ENCODE measurements at regions not wholly inside any gene's neighbourhood (a gene's known extent, or its start where the extent isn't known, plus 50 kb on each side); places are given as distances from the start of the nearest gene placed in this dataset.

GRCh38 chr9:119483153-119483552 lies 113.9 kb upstream of the BRINP1 start:
- TF ChIP-seq POLR2AphosphoS5 (IDR thresholded peaks at IDR 0.05): no peak
- in situ Hi-C loops (cut with MboI; ENCODE audit: low pct_ligation_motif_present in 1 of 4, low pct_unique_long_range_greater_than_20kb in 1 of 4, low sequenced_read_pairs in 3 of 4) (no loop called here), intact Hi-C loops (cut with DNase I; ENCODE audit: low total_unique reads) (no loop called here)
- Histone ChIP-seq H3K4me1 (no peaks in the 10 kb centered on the region), H3K9me3 (no peaks in the 10 kb centered on the region), H3K4me3 (no peak overlapping the region), H3K27me3 (no peaks in the 10 kb centered on the region), H3K36me3 (no peaks in the 10 kb centered on the region), H3K27ac (no peak overlapping the region)
- DNase-seq: no peak

DNA sequence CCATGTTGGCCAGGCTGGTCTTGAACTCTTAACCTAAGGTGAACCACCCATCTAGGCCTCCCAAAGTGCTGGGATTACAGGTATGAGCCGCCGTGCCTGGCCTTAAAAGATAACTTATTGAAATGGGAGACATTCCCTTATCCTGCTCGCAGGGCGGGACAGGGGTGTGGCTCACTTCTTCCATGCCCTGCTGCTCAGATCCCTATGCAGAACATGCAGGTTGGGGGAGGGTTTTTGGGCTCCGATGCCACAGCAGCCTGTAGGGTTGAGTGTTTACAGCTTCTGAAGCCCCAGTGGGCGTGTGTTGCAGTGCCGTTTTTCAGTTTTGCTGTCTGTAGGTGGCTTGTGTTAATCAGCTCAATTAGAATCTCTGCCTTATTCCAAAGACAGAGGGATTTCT lies 108.0 kb upstream of the BRINP1 start:
- Histone ChIP-seq H3K27ac (no peak overlapping the region), H3K36me3 (no peaks in the 10 kb centered on the region), H3K27me3 (no peaks in the 10 kb centered on the region), H3K4me3 (no peak overlapping the region), H3K9me3 (no peaks in the 10 kb centered on the region), H3K4me1 (no peaks in the 10 kb centered on the region)
- WGBS, 2 donors (ENCODE audit: low coverage in 1 of 2): 81% methylated on average over 7 of the region's 7 CpGs; no CpG with 5 or more reads in 1 of the 2 donors
- intact Hi-C loops (cut with DNase I; ENCODE audit: low total_unique reads) (no loop called here), in situ Hi-C loops (cut with MboI; ENCODE audit: low pct_ligation_motif_present in 1 of 4, low pct_unique_long_range_greater_than_20kb in 1 of 4, low sequenced_read_pairs in 3 of 4) (no loop called here)
- TF ChIP-seq POLR2A (IDR thresholded peaks at IDR 0.05) (no peak), POLR2AphosphoS5 (IDR thresholded peaks at IDR 0.05) (no peak), EP300 (IDR thresholded peaks at IDR 0.05; ENCODE audit: low read depth) (no peak), CTCF (IDR thresholded peaks at IDR 0.05) (no peak)
- no peak for DNase-seq

DNA sequence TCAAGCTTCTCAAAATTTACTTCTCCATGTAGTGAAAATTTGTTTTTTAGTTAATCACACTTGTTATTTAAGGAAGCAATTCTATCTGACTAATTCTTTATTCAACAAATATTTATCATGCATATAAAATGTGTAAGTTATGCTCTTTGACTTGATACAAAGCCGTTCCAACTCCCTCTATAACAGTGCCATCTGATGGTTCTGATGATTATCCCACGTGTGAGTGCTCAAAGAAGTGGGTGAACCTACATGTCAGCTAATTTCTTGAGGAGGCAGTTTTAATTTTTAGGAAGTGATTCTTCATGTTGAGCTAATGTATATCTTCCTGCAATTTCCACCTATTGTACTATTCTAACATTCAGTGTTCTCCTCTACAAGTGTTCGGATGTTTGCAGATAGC lies 88.8 kb upstream of the BRINP1 start:
- no peak overlapping the region for H3K4me3 ChIP-seq
- H3K4me1 ChIP-seq: no peaks in the 10 kb centered on the region
- TF ChIP-seq POLR2AphosphoS5 (IDR thresholded peaks at IDR 0.05) (no peak), EP300 (IDR thresholded peaks at IDR 0.05; ENCODE audit: low read depth) (no peak), POLR2A (IDR thresholded peaks at IDR 0.05) (no peak), CTCF (IDR thresholded peaks at IDR 0.05) (no peak)
- no peaks in the 10 kb centered on the region for H3K9me3 ChIP-seq
- 38 to 47% methylated on average over 2 to 3 of the region's 3 CpGs for WGBS, 2 donors (ENCODE audit: low coverage in 1 of 2)
- DNase-seq: no peak
- in situ Hi-C loops (cut with MboI; ENCODE audit: low pct_ligation_motif_present in 1 of 4, low pct_unique_long_range_greater_than_20kb in 1 of 4, low sequenced_read_pairs in 3 of 4): no loop called here
- H3K27me3 ChIP-seq: no peaks in the 10 kb centered on the region
- H3K36me3 ChIP-seq: no peaks in the 10 kb centered on the region
- H3K27ac ChIP-seq: no peak overlapping the region
- intact Hi-C loops (cut with DNase I; ENCODE audit: low total_unique reads): no loop called here

- H3K27me3 ChIP-seq: no peaks in the 10 kb centered on the region
- no peaks in the 10 kb centered on the region for H3K9me3 ChIP-seq
- intact Hi-C loops (cut with DNase I; ENCODE audit: low total_unique reads) (no loop called here), in situ Hi-C loops (cut with MboI; ENCODE audit: low pct_ligation_motif_present in 1 of 4, low pct_unique_long_range_greater_than_20kb in 1 of 4, low sequenced_read_pairs in 3 of 4) (no loop called here)
- TF ChIP-seq POLR2A (IDR thresholded peaks at IDR 0.05) (no peak), POLR2AphosphoS5 (IDR thresholded peaks at IDR 0.05) (no peak), CTCF (IDR thresholded peaks at IDR 0.05) (no peak), EP300 (IDR thresholded peaks at IDR 0.05; ENCODE audit: low read depth) (no peak)
- H3K4me3 ChIP-seq: no peak overlapping the region
- H3K27ac ChIP-seq: no peak overlapping the region
- H3K36me3 ChIP-seq: no peaks in the 10 kb centered on the region
- DNase-seq: no peak
- 68 to 80% methylated on average over 1 of the region's 1 CpG for WGBS, 2 donors (ENCODE audit: low coverage in 1 of 2)
- H3K4me1 ChIP-seq: no peaks in the 10 kb centered on the region
Measured at GRCh38 chr9:119453980-119454379, 84.7 kb upstream of the BRINP1 start.

- 61 to 73% methylated on average over 3 of the region's 3 CpGs for WGBS, 2 donors (ENCODE audit: low coverage in 1 of 2)
- DNase-seq: no peak
- intact Hi-C loops (cut with DNase I; ENCODE audit: low total_unique reads): no loop called here
Measured at GRCh38 chr9:119453490-119453911, 84.3 kb upstream of the BRINP1 start.

More at GRCh38 chr9:119453490-119453911, 84.3 kb upstream of the BRINP1 start:
- H3K27me3 ChIP-seq: no peaks in the 10 kb centered on the region
- no peaks in the 10 kb centered on the region for H3K9me3 ChIP-seq
- TF ChIP-seq POLR2A (IDR thresholded peaks at IDR 0.05) (no peak), POLR2AphosphoS5 (IDR thresholded peaks at IDR 0.05) (no peak), CTCF (IDR thresholded peaks at IDR 0.05) (no peak), EP300 (IDR thresholded peaks at IDR 0.05; ENCODE audit: low read depth) (no peak)
- H3K4me1 ChIP-seq: no peaks in the 10 kb centered on the region
- no peak overlapping the region for H3K4me3 ChIP-seq
- H3K27ac ChIP-seq: no peak overlapping the region
- no peaks in the 10 kb centered on the region for H3K36me3 ChIP-seq
- in situ Hi-C loops (cut with MboI; ENCODE audit: low pct_ligation_motif_present in 1 of 4, low pct_unique_long_range_greater_than_20kb in 1 of 4, low sequenced_read_pairs in 3 of 4): no loop called here
